OCI-LY7 (cell line): ENCODE measurements at regions not wholly inside any gene's neighbourhood (a gene's known extent, or its start where the extent isn't known, plus 50 kb on each side); places are given as distances from the start of the nearest gene placed in this dataset.

ENCODE experiments used
- BruUV-seq: library from RNA; stranded (reverse); fragments of 400-500 nt; replicated peaks from 2 replicates; lab custom pipeline; 2021; lab: Mats Ljungman, UMichigan
- CTCF ChIA-PET: fragments of 300-600 bp; sonication (Branson Sonifier 250); formaldehyde crosslinking; loops from one replicate; lab custom pipeline; 2022; ENCODE audit warnings: antibody characterized with exemption; ENCODE audit not compliant: unreplicated experiment; lab: Charles Lee
- POLR2A ChIA-PET: fragments of 300-600 bp; sonication (Branson Sonifier 250); formaldehyde crosslinking; loops from one replicate; lab custom pipeline; 2022; ENCODE audit warnings: antibody characterized with exemption; lab: Charles Lee
- DNase-seq: peaks from one replicate; pipeline ENCODE4 v3.0.0-alpha.2; 2015; ENCODE audit warnings: low spot score
- H2AFZ ChIP-seq: fragments of 200-600 bp; sonication (generic), shearing (Covaris generic); 2 replicates; pipeline ENCODE4 v1.6.1; 2014; ENCODE audit warnings: mild to moderate bottlenecking, antibody characterized with exemption, low read length, moderate library complexity
- H3K27ac ChIP-seq: fragments of 200-600 bp; sonication (generic); 2 replicates; pipeline ENCODE4 v1.5.1; 2014; ENCODE audit warnings: mixed run types, low read depth, mild to moderate bottlenecking, moderate library complexity, low read length, inconsistent platforms; ENCODE audit not compliant: poor library complexity, severe bottlenecking
- H3K36me3 ChIP-seq: fragments of 200-600 bp; sonication (generic); 2 replicates; pipeline ENCODE4 v1.6.1; 2014; ENCODE audit warnings: mild to moderate bottlenecking, antibody characterized with exemption, low read length, moderate library complexity, mixed read lengths; ENCODE audit not compliant: insufficient read depth
- H3K4me1 ChIP-seq: fragments of 200-600 bp; sonication (generic); 2 replicates; pipeline ENCODE4 v1.5.1; 2014; ENCODE audit warnings: mild to moderate bottlenecking, low read length; ENCODE audit not compliant: insufficient read depth, poor library complexity, severe bottlenecking
- H3K4me2 ChIP-seq: fragments of 200-600 bp; sonication (generic); 2 replicates; pipeline ENCODE4 v1.6.1; 2014; ENCODE audit warnings: mild to moderate bottlenecking, low read length
- H3K4me3 ChIP-seq: fragments of 200-600 bp; sonication (generic); 2 replicates; pipeline ENCODE4 v1.5.1; 2014; ENCODE audit warnings: mild to moderate bottlenecking, low read depth, low read length; ENCODE audit not compliant: poor library complexity, severe bottlenecking
- H3K79me2 ChIP-seq: fragments of 200-600 bp; sonication (generic); 2 replicates; pipeline ENCODE4 v1.6.1; 2016; ENCODE audit warnings: low read depth, mild to moderate bottlenecking, low read length, moderate library complexity, mixed read lengths; ENCODE audit not compliant: insufficient read depth
- H3K9me2 ChIP-seq: fragments of 200-600 bp; sonication (generic); 2 replicates; pipeline ENCODE4 v1.6.1; 2016; ENCODE audit warnings: mild to moderate bottlenecking, low read length, mixed read lengths; ENCODE audit not compliant: insufficient read depth
- H3K9me3 ChIP-seq: fragments of 200-600 bp; sonication (generic); 2 replicates; pipeline ENCODE4 v1.6.1; 2014; ENCODE audit warnings: mild to moderate bottlenecking, mixed run types, low read length, mixed read lengths
- H4K20me1 ChIP-seq: fragments of 200-600 bp; sonication (generic); 2 replicates; pipeline ENCODE4 v1.6.1; 2014; ENCODE audit warnings: mild to moderate bottlenecking, antibody characterized with exemption, low read length, moderate library complexity, mixed read lengths; ENCODE audit not compliant: insufficient read depth
- EZH2phosphoT487 ChIP-seq: fragments of 200-600 bp; sonication (generic); IDR thresholded peaks from 2 replicates; pipeline ENCODE4 v1.6.1; 2018; ENCODE audit warnings: low read depth, borderline replicate concordance, mild to moderate bottlenecking, mixed run types, antibody characterized with exemption, low read length, moderate library complexity, mixed read lengths
- intact Hi-C: fragments of 100-400 bp; cut with micrococcal nuclease; formaldehyde crosslinking; loops from one replicate; pipeline ENCODE4 v1.10.0; 2022; ENCODE audit not compliant: unreplicated experiment
- TF ChIP-seq, protein P1 (sequence below): fragments of 200-600 bp; sonication (generic); conservative IDR thresholded peaks from 2 replicates; pipeline ENCODE4 v1.5.1; 2014; ENCODE audit warnings: mild to moderate bottlenecking, antibody characterized with exemption, low read length, moderate library complexity, mixed read lengths

DNA sequence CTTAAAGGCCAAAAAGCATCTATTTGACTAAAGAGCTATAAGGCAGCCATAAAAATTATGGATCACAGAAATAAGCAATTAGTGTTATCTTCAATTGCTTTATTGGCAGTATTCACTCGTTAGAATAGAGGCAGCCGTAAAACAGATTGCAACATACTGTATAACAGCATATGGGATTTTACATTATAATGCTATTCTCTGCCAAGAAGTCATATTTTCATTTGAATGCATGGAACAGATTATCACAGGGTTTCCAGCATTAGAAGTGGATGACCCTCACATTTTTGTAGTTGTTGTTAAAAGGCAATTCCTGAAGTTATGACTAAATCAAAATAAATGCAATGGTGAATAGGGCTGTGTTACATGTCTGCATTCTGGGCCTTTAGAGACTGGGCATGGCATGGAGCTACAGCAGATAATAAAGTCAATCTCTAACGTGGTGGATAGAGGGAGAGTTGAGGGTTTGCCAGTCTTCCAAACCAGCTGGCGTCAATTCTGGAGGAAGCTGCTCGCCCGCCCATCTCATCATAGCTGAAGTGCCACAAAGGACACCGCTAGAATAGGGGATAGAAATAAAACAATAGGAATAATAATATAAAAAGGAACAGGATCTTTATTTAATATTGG is 155.4 kb upstream of the VRK2 start:
- H3K4me2 ChIP-seq, result no peak overlapping the region
- DNase-seq, result no peak
- no peak overlapping the region for H3K27ac ChIP-seq
- H2AFZ ChIP-seq, result no peak overlapping the region
- H3K79me2 ChIP-seq, result no peaks in the 10 kb centered on the region
- H3K9me2 ChIP-seq, result no peaks in the 10 kb centered on the region
- ChIA-PET POLR2A (no interaction called here), CTCF (no interaction called here)
- no peaks in the 10 kb centered on the region for H3K36me3 ChIP-seq
- H3K9me3 ChIP-seq, result no peaks in the 10 kb centered on the region
- no peak overlapping the region for H3K4me3 ChIP-seq
- no peaks in the 10 kb centered on the region for H3K4me1 ChIP-seq
- BruUV-seq, result no TSS peak
- no peaks in the 10 kb centered on the region for H4K20me1 ChIP-seq
- intact Hi-C loops, result no loop called here
- TF ChIP-seq, protein P1, sequence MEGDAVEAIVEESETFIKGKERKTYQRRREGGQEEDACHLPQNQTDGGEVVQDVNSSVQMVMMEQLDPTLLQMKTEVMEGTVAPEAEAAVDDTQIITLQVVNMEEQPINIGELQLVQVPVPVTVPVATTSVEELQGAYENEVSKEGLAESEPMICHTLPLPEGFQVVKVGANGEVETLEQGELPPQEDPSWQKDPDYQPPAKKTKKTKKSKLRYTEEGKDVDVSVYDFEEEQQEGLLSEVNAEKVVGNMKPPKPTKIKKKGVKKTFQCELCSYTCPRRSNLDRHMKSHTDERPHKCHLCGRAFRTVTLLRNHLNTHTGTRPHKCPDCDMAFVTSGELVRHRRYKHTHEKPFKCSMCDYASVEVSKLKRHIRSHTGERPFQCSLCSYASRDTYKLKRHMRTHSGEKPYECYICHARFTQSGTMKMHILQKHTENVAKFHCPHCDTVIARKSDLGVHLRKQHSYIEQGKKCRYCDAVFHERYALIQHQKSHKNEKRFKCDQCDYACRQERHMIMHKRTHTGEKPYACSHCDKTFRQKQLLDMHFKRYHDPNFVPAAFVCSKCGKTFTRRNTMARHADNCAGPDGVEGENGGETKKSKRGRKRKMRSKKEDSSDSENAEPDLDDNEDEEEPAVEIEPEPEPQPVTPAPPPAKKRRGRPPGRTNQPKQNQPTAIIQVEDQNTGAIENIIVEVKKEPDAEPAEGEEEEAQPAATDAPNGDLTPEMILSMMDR, result no peak
- TF ChIP-seq EZH2phosphoT487, result no peak

DNA sequence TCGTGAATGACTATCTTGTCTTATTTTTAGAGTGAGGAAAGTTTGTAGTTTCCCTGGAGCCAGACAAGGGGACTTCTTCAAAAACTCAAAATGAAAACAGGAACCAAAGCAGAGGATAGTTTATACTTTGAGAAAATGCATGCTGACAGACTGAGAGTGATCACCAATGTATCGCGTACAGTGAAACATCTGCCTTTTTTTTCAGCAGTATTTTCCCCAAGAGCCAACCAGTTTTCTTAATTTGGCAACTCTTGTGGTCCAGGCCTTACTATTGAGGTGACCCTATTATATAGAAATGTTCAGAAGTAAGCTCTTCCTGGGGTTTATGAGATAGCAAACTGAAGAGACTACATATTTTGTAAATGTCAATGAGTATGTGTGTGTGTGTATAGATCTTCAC is 153.7 kb upstream of the VRK2 start:
- POLR2A ChIA-PET, result interaction anchor here (0.6 kb wide), 1 partner anchor 93 kb away, joined by 3 read pairs; no protein-coding TSS in a partner anchor
- H3K4me2 ChIP-seq, result no peak overlapping the region

DNA sequence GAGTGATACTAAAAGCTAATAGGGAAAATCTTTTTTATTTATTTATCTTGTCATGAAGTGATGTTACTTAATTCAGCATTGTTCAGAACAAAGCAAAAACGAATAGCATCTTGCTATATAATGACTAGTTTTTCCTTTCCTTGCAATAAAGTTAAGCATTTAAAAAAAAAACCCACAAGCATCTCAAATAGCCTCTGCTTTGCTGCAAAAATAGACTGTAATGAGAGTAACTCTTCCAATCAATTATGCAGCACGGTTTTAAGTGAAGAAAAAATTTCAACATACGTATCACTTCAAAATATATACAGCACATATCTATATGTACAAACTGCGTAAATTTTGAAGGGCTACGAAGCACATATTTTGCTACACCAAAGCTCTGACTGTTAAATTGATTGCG is 153.3 kb upstream of the VRK2 start:
- Histone ChIP-seq H3K4me2 (no peak overlapping the region), H3K4me1 (no peaks in the 10 kb centered on the region), H4K20me1 (no peaks in the 10 kb centered on the region), H3K9me3 (no peaks in the 10 kb centered on the region), H3K9me2 (no peaks in the 10 kb centered on the region), H3K36me3 (no peaks in the 10 kb centered on the region), H3K79me2 (no peaks in the 10 kb centered on the region), H2AFZ (no peak overlapping the region), H3K4me3 (no peak overlapping the region), H3K27ac (no peak overlapping the region)
- no peak for TF ChIP-seq EZH2phosphoT487
- TF ChIP-seq, protein P1, result no peak
- no peak for DNase-seq
- POLR2A ChIA-PET, result interaction anchor here (0.6 kb wide), 1 partner anchor 93 kb away, joined by 3 read pairs; no protein-coding TSS in a partner anchor
- CTCF ChIA-PET, result no interaction called here
- intact Hi-C loops, result no loop called here
- BruUV-seq, result no TSS peak

More for the DNA sequence above, 153.7 kb upstream of the VRK2 start:
- Histone ChIP-seq H2AFZ (no peak overlapping the region), H4K20me1 (no peaks in the 10 kb centered on the region), H3K9me3 (no peaks in the 10 kb centered on the region), H3K9me2 (no peaks in the 10 kb centered on the region), H3K36me3 (no peaks in the 10 kb centered on the region), H3K27ac (no peak overlapping the region), H3K79me2 (no peaks in the 10 kb centered on the region), H3K4me3 (no peak overlapping the region), H3K4me1 (no peaks in the 10 kb centered on the region)
- BruUV-seq, result no TSS peak
- CTCF ChIA-PET, result no interaction called here
- intact Hi-C loops, result no loop called here
- TF ChIP-seq, protein P1, result no peak
- TF ChIP-seq EZH2phosphoT487, result no peak
- DNase-seq, result no peak
